DMS153 (cell line): ENCODE measurements at regions not wholly inside any gene's neighbourhood (a gene's known extent, or its start where the extent isn't known, plus 50 kb on each side); places are given as distances from the start of the nearest gene placed in this dataset.
"Not testable (repeated sequence)": the region's sequence is repeated elsewhere in the genome, so short reads cannot be mapped to it uniquely, and the experiment has no call there.

Experiments
- DNase-seq: peaks from one replicate; lab custom pipeline; 2025; lab: John Stamatoyannopoulos, UW

DNA sequence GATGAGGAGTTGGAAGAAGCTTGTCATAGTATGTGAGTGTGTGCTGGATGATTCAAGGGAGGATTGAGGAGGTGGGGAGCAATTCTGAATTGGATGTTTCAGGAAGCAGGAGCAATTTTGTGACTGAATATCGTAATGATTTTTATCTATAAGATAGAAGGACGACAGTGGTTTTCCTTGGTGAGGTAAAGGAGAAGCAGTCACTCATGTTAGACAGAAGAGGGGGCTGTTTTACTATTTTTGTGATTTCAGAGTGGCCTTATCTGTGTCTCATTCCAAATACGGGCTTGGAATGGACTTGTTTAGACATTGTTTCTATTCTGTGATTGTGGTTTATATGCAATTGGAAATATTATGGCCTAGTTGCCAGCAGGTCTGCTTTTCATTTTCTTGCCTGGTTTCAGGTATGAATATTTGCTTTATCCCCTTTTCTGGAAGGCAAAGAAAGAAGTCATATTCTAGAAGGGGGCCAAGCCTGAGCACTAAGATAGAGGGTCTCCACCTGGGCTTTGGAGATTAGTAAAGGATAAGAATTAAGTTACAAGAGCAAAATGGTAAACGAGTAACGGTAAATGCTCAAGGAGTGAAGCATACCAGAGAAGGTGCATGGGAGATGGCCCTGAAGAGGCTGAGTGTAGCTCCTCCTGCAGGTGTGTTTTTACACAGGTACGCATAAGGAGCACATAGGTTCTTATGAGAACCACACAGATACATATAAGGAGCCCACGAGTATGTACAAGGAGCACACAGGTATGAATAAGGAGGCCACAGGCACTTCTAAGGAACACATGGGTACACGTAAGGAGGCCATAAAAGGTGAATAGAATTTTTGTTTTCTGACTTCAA, 124.6 kb upstream of the KCNAB1 start:
- DNase-seq: peak; percentile 11

DNA sequence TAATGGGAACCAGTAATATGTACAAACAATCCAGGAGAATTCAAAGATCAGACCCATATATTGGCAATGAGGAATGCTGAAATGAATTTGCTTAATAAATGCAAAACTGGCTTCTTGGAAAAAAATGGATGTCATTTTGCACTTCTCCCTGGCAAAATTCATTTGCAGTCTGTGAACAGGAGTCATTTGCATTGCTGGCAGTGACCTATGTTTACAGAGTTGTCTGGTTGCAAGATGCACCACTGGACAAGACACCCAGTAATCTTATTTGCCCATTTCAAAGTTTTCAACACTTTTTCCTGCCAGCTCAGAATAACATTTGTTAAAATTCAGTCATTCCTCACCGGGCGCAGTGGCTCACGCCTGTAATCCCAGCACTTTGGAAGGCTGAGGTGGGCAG, 123.5 kb upstream of the KCNAB1 start:
- DNase-seq: no peak

DNA sequence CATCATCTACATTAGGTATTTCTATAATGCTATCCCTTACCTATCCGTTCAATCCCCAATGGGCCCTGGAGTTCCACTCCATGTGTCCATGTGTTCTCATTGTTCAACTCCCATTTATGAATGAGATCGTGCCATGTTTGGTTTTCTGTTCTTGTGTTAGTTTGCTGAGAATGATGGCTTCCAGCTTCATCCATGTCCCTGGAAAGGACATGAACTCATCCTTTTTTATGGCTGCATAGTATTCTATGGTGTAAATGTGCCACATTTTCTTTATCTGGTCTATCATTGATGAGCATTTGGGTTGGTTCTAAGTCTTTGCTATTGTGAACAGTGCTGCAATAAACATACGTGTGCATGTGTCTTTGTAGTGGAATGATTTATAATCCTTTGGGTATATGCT, 122.2 kb upstream of the KCNAB1 start:
- DNase-seq: not testable (repeated sequence)

DNA sequence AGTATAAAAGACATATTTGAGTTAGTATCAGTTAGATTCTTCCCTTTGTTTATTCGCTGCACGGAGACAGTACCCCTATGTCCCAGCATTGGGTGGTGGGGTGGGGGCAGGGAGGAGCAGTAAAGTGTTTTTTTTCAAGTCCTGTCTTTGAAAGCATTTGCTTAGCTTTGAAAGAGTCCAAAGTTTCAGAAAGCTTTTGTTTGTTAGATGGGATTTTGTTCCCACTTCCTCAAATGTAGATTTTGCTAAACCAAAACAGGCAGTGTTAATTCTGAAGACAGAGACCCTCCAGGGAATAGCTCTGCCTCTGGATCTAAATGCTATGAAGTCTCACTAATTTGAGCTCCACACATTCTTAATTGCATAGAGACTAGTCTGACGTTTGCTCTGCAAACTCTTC, 114.6 kb upstream of the KCNAB1 start:
- DNase-seq: no peak

DNA sequence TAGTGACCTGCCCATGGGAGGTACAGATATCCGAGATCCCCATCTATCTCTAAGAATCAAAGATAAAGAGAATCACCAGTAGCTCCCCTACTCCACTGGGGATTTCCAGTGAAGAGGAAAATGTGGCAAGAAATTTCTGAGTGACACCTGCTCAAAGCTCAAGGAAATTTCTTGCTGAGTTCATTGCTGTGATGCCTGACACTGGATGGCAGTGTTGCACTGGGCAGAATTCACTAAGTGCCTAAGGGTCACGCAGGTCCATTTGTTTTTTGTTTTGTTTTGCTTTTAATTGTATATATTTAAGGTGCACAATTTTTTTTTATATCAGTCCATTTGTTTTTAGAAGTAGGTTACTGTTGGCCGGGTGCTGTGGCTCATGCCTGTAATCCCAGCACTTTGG, 109.5 kb upstream of the KCNAB1 start:
- no peak for DNase-seq

DNA sequence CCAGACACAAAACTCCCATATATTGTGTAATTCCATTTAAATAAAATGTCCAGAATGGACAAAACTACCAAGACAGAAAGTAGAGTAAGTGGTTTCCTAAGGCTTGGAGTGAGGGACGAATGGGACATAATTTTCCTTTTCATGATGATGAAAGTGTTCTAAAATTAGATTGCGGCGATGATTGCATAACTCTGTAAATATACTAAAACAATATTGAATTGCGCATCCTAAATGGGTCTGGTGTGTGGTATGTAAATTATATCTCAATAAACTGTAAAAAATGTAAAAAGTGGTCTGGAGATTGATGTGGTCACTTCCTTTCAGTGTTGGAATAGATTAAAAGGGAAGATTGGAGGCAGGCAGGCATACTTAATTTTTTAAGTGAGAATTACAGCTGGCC, 105.9 kb upstream of the KCNAB1 start:
- DNase-seq: no peak

DNA sequence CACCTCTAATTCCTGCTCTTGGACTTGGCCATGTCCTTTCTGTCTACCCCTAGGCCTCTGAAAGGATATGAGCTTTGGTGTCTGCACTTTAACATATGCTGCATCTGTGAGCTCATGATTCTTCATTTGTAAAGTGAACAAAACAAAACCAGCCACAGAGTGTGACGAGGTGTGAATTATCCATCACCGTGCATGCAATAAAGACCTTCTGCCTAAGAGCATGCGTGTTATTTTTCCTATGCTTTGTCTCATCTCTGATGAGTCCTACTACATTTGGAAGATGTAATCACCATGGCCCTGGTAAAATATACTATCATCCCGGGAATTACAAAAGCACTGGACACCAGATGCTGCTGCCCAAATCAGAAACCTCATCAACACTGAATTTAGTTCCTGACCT, 103.5 kb upstream of the KCNAB1 start:
- no peak for DNase-seq

DNA sequence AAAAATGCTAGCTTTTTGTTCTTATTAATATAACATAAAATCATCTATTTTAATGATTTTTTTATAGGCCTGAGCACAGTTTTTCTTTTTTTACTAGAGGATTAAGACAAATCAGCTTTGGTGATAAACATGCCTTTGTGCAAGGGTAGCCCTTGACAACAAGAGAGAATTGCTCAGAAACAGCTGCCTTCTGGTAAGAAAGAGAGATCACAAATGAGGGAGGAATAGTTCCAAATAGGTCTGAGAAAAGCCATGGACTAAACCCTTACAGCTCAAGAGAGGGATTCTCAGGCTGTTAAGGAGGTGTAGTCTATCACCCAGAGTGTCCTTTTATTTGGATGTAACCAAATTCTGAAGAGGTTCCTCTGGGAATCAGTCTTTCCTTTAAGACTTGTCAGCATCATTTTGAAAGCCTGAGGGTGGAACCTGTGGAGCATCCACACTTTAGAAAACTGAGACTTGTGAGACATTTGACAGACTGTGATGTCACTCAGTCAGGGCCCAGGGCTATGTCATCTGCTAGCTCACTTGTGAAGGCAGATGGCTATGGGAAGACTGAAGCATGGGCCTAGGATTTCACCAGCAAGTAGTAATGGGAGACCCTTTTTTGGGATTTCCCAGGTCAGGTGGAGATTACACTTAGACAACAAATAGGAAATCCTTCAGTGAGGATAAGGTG, 102.9 kb upstream of the KCNAB1 start:
- DNase-seq: no peak

DNA sequence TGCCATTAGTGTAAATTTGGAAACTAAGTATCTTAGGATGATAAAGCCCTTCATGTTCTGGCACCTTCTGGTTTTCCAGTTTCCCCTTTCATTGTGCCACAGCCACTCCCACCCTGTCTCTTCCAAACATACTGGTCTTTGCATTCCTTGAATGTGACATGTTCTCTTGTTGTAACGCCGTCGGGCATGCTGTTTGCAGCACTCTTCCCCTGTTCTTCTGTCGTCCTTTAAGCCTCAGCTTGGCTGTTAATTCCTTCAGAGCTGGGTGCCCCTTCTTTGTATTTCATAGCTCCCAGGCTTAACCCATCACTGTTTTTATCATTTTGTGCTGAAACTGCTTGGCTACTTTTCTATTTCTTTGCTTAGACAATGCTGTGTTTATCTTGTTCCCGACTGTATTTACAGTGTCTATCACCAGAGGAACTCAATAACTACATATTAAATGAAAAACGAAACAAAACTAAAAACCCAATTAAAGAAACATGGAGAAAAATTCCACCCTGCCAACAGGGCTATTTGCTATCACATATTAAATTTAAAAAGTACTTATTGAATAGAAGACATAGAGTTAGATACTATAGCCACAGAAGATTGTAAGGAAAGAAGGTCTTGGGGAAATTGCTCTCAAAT, 95.4 kb upstream of the KCNAB1 start:
- no peak for DNase-seq

DNA sequence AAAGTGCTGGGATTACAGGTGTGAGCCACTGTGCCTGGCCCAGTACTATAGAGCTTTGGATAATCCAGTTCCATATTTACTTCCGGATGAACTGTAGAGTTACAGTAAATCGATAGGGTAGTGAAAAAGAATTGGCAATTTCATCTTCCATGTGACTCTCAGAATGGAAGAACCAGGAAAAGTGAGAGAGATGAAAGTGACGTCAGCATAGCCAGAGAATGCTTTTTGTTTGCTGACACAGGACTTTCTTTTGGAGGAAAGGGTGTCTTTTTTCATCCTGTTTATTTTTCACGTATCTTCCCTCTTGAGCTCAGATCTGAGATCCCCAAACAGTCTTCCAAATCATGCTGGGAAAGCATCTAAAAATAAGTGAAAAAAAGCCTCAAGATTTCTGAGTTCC, 91.2 kb upstream of the KCNAB1 start:
- no peak for DNase-seq

DNA sequence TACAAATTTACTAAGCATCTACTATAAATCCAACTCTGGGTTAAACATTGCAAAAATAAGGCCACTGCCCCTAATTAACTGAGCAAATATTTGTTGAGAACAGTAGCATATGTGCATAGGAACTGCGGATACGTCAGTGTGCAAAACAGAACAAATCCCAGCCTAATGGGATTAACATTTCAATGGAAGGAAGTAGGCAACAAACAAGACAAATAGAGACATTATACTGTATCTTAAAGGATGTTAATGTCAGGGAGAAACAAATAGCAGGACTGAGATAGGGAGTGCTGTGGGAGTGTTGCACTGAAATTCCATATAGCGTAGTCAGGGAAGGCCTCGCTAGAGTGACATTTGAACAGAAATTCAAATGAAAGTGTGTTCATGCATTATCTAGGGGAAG, 89.7 kb upstream of the KCNAB1 start:
- no peak for DNase-seq

DNA sequence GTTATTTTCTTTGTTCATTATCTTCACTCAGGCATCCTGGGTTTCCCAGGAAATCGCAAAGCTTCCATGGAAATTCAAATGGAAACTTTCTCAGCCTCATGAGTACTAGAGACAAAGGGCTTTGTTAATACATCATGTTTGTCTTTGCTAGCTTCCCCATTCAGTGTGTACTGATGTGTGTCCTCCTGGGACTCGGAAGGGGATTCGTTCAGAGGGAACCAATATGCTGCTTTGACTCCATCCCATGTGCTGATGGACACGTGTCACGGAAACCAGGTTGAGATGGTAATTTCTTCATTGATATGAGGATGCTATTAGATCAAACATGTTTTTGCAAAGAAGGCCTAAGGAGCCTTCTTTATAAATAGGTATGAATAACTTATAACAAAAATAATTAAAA, 87.0 kb upstream of the KCNAB1 start:
- DNase-seq: no peak

DNA sequence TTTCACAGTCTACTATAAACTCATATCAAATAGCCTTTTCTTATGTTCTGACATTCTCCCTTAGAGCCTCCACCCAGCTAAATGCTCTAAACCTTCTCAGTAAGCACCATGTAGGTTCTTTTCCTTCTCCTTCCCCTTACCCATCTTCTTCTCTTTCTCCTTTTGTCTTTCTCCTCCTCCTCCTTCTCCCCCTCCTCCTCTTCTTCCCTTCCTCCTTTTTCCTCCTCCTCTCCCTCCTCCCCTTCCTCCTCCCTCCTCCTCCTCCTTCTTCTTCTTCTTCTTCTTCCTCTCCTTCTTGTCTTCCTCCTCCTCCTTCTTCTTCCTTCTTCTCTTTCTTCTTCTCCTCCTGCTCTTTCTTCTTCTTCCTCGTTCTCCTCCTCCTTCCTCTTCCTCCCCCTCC, 85.2 kb upstream of the KCNAB1 start:
- DNase-seq: no peak

DNA sequence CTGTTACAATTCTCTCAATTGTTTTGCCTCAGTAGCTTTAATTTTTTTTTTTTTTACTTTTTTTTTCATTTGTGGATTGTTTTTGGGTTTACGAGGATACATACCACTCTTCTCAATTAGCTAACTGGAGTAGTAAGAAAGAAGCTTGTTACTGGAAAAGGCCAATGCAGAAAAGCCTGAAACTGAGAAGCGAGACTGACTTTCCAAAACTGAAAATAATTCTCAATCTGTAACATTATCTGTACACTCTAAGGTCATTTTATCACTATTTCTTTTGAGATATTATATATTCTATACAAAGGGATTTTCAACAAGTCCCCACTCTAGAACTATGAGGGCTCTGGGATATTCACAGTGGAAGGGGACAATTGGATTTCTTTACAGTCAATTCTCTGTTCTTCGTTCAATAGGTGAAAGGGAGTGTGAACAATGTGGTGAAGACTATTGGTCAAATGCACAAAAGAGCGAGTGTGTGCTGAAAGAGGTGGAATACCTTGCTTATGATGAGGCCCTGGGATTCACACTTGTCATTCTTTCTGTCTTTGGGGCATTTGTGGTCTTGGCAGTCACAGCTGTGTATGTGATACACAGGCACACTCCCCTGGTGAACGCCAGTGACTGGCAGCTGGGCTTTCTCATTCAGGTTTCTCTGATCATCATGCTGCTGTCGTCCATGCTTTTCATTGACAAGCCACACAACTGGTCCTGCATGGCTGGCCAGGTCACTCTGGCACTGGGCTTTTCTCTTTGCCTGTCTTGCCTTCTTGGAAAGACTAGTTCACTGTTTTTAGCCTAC, 83.9 kb upstream of the KCNAB1 start:
- DNase-seq: no peak

DNA sequence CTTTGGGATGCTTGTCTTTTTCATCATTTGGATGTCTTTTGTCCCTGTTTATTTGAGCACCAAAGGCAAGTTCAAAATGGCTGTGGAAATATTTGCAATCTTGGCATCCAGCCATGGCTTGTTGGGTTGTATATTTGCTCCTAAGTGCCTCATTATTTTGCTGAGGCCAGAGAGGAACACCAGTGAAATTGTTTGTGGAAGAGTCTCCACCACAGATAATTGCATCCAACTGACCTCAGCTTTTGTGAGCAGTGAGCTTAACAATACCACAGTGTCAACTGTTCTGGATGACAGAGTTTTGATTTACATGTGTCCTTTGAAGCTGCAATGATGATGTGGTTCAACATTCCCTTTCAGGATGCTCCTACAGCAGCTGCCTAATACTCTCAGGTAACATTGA, 83.0 kb upstream of the KCNAB1 start:
- peak; percentile 90 for DNase-seq

DNA sequence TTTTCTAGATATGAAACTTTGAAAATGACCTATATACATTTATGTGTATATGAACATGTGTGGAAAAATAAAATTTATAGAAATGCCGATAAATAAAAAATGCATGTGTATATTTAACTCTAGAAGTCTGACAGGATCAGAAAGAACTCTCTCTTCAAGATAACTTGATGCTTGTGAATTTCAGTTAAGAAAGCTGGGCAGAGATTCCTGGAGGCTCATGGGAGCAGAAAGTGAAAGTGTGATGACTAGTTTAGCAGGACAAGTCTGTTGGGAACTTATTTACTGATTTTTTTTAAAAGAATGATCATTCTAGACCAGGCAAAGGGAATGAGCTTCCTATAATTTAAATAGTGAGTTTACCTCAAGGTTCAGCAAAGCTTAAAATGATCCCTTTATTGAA, 81.5 kb upstream of the KCNAB1 start:
- no peak for DNase-seq

DNA sequence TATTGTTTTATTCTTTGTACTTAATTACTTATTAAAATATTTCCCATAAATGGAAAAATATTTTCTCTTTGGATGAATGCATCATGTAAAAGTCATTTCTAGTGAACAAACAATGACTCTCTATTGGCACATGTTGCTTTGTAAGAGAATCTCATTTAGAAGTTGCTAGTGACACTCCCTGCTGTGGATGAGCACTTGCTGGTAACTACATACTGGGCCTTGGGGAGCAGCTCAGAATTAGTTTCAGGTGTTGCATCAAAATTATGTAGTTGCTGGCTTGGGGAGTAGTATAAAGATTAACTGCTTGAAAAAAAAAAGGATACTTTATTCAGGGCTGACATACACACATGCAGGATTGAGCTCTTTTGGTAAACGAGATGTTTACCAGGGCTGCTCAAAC, 80.3 kb upstream of the KCNAB1 start:
- DNase-seq: no peak

DNA sequence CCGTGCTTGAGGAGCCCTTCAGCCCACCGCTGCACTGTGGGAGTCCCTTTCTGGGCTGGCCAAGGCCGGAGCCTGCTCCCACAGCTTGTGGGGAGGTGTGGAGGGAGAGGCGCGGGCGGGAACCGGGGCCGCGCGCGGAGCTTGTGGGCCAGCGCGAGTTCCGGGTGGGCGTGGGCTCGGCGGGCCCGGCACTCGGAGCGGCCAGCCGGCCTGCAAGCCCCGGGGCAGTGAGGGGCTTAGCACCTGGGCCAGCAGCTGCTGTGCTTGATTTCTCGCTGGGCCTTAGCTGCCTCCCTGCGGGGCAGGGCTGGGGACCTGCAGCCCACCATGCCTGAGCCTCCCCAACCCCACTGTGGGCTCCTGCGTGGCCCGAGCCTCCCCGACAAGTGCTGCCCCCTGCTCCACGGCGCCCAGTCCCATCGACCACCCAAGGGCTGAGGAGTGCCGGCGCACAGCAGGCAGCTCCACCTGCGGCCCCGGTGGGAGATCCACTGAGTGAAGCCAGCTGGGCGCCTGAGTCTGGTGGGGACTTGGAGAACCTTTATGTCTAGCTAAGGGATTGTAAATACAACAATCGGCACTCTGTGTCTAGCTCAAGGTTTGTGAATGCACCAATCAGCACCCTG, 79.0 kb upstream of the KCNAB1 start:
- DNase-seq: not testable (repeated sequence)

DNA sequence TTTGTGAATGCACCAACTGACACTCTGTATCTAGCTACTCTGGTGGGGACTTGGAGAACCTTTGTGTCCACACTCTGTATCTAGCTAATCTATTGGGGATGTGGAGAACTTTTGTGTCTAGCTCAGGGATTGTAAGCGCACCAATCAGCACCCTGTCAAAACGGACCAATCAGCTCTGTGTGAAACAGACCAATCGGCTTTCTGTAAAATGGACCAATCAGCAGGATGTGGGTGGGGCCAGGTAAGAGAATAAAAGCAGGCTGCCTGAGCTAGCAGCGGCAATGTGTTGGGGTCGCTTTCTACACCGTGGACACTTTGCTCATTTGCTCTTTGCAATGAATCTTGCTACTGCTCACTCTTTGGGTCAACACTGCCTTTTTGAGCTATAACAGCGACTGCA, 78.5 kb upstream of the KCNAB1 start:
- not testable (repeated sequence) for DNase-seq

DNA sequence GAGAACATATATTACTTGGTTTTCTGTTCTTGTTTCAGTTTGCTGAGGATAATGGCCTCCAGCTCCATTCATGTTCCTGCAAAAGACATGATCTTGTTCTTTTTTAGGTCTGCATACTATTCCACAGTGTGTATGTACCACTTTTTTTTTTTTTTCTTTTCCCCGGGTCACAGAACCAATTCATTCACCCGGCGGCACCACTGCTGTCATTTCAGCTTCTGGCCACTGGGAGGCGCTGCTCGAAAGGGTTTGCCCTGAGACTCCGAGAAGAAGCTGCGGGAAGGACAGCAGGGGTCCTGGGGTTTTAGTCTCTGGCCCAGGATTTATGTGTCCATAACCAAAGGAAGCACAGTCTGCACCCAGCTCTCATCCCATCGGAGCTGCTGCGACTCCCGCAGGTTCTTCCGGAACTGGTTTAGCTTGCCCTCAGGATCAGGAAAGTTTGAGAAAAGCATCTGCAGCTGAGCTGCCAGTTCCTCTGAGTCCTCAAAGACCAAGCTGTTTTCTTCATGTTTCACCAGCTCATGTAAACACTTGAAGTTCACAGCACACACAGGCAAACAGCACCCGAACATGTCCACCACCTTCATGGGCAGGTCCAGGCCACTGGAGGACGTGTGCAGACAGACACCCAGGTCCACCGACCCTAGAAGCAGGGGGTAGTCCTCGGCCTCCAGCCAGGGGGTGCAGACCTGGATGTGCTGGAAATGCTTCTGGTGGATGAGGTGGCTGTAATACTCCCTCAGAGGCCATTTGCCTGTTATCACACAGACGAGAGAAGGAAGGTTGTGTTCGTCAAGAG, 76.3 kb upstream of the KCNAB1 start:
- not testable (repeated sequence) for DNase-seq

DNA sequence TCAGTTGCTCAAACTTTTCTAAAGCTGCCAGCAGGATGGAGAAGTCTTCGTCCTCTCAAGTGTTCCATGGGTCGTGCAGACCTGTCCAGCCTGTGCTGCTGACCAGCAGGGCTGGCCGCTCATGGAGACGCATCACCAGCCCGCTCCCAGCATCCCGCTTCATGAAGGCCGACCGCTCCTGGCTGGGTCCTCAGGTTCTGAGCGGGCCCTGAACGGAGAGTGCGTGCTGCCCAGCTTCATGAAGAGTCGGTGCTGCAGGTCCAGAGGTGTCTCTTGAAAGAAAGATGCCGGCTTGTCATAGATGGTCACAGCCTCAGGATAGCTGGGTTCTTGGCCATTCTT, 75.8 kb upstream of the KCNAB1 start:
- DNase-seq: no peak
